ENCODE measurements at regions not wholly inside any gene's neighbourhood (a gene's known extent, or its start where the extent isn't known, plus 50 kb on each side); places are given as distances from the start of the nearest gene placed in this dataset.

- TF ChIP-seq POLR2AphosphoS5 (IDR thresholded peaks at IDR 0.05) (no peak), CTCF (IDR thresholded peaks at IDR 0.05) (no peak)
Measured at GRCh38 chrX:71000139-71000538, 68.0 kb downstream of the SNX12 start.
